H1 (cell line): ENCODE measurements at regions not wholly inside any gene's neighbourhood (a gene's known extent, or its start where the extent isn't known, plus 50 kb on each side); places are given as distances from the start of the nearest gene placed in this dataset.

Experiments used
- CTCF ChIA-PET: fragments of 300-600 bp; sonication (Branson Sonifier 250); formaldehyde crosslinking; loops from one replicate; lab custom pipeline; 2021; ENCODE audit not compliant: partially characterized antibody; lab: Charles Lee
- POLR2A ChIA-PET: fragments of 300-600 bp; sonication (Branson Sonifier 250); formaldehyde crosslinking; loops from one replicate; lab custom pipeline; 2021; ENCODE audit warnings: inconsistent platforms; ENCODE audit not compliant: partially characterized antibody; lab: Charles Lee
- DNase-seq, 2 experiments: peaks; one replicate each; pipeline versions ENCODE4 v3.0.0 to v3.0.0-alpha.2; 2010 to 2022; ENCODE audit warnings: low spot score in 2 of 2, low read depth in 1 of 2, mixed read lengths in 1 of 2
- FAIRE-seq: peaks from 2 replicates; lab custom pipeline; 2011; peaks lifted over from hg19 to GRCh38; lab: Jason Lieb, UNC
- H2AFZ ChIP-seq: 2 replicates; pipeline ENCODE4 v1.8.1; 2012; ENCODE audit warnings: low read length, inconsistent platforms
- H2AK5ac ChIP-seq: 2 replicates; pipeline ENCODE4 v1.6.1; 2013; ENCODE audit warnings: low read depth, low read length
- H2BK120ac ChIP-seq: replicated peaks from 2 replicates; pipeline ENCODE3; 2013; ENCODE audit warnings: low read depth, low read length, inconsistent platforms
- H2BK12ac ChIP-seq: 2 replicates; pipeline ENCODE4 v1.6.1; 2013; ENCODE audit warnings: low read depth, low read length
- H2BK15ac ChIP-seq: 2 replicates; pipeline ENCODE4 v1.6.1; 2013; ENCODE audit warnings: low read length
- H2BK20ac ChIP-seq: 2 replicates; pipeline ENCODE4 v1.6.1; 2013; ENCODE audit warnings: low read length
- H2BK5ac ChIP-seq: 2 replicates; pipeline ENCODE4 v1.6.1; 2013; ENCODE audit warnings: low read depth, low read length
- H3K14ac ChIP-seq: 2 replicates; pipeline ENCODE4 v1.6.1; 2013; ENCODE audit warnings: inconsistent platforms; ENCODE audit not compliant: insufficient read length
- H3K18ac ChIP-seq: 2 replicates; pipeline ENCODE4 v1.6.1; 2013; ENCODE audit warnings: low read length; ENCODE audit errors: extremely low read depth
- H3K23ac ChIP-seq: 2 replicates; pipeline ENCODE4 v1.6.1; 2013; ENCODE audit warnings: inconsistent platforms; ENCODE audit not compliant: insufficient read length
- H3K23me2 ChIP-seq: 2 replicates; pipeline ENCODE4 v1.6.1; 2013; ENCODE audit warnings: low read depth, low read length
- H3K27ac ChIP-seq: 2 replicates; pipeline ENCODE4 v1.6.1; 2011; ENCODE audit warnings: low read depth, low read length, inconsistent platforms
- H3K27me3 ChIP-seq, 4 experiments: replicated peaks in 1 of 4; 1 replicate in 1 of 4; 2 replicates in 3 of 4; pipeline versions ENCODE4 v1.6.1 to v1.8.1; 2011 to 2013; ENCODE audit warnings: low read length in 3 of 4, mild to moderate bottlenecking in 3 of 4, inconsistent platforms in 2 of 4, mixed read lengths in 2 of 4, moderate library complexity in 1 of 4; ENCODE audit not compliant: control insufficient read depth in 3 of 4, insufficient read depth in 3 of 4; ENCODE audit errors: extremely low read depth in 1 of 4
- H3K36me3 ChIP-seq, 4 experiments: 2 replicates each; pipeline versions ENCODE4 v1.6.1 to v1.8.1; 2011 to 2013; ENCODE audit warnings: mild to moderate bottlenecking in 4 of 4, low read length in 3 of 4, moderate library complexity in 2 of 4, control low read depth in 1 of 4, inconsistent platforms in 1 of 4; ENCODE audit not compliant: insufficient read depth in 4 of 4, control insufficient read depth in 2 of 4
- H3K4ac ChIP-seq: replicated peaks from 2 replicates; pipeline ENCODE3; 2013; ENCODE audit warnings: low read length, low read depth, mixed read lengths, inconsistent platforms; ENCODE audit not compliant: insufficient read length
- H3K4me1 ChIP-seq, 4 experiments: replicated peaks in 1 of 4; 1 replicate in 1 of 4; 2 replicates in 3 of 4; pipeline versions ENCODE4 v1.6.1 to v1.8.1; 2011 to 2013; ENCODE audit warnings: low read length in 3 of 4, inconsistent platforms in 2 of 4, mixed read lengths in 1 of 4; ENCODE audit not compliant: insufficient read depth in 4 of 4, control insufficient read depth in 3 of 4
- H3K4me2 ChIP-seq, 2 experiments: 2 replicates each; pipeline versions ENCODE4 v1.6.1 to v1.8.1; 2011 to 2013; ENCODE audit warnings: low read depth in 2 of 2, low read length in 2 of 2, control low read depth in 1 of 2, inconsistent platforms in 1 of 2, mild to moderate bottlenecking in 1 of 2; ENCODE audit not compliant: insufficient read depth in 1 of 2
- H3K4me3 ChIP-seq, 4 experiments: fragments of 200-600, 300-600 bp in 1 of 4; sonication (generic), shearing (Covaris generic), sonication (Bioruptor Twin) in 1 of 4; 2 replicates each; pipeline versions ENCODE4 v1.5.1 to v1.8.1; 2011 to 2016; ENCODE audit warnings: low read length in 4 of 4, low read depth in 3 of 4, control low read depth in 2 of 4, inconsistent platforms in 2 of 4, mild to moderate bottlenecking in 2 of 4, mixed read lengths in 1 of 4, moderate library complexity in 1 of 4; ENCODE audit not compliant: insufficient read depth in 2 of 4; ENCODE audit errors: extremely low read depth in 1 of 4
- H3K56ac ChIP-seq: replicated peaks from 2 replicates; pipeline ENCODE3; 2013; ENCODE audit warnings: low read depth, mild to moderate bottlenecking, mixed read lengths, low read length, inconsistent platforms; ENCODE audit not compliant: insufficient read length
- H3K79me1 ChIP-seq: 2 replicates; pipeline ENCODE4 v1.6.1; 2013; ENCODE audit warnings: low read depth, low read length, control low read depth
- H3K79me2 ChIP-seq, 2 experiments: 2 replicates each; pipeline versions ENCODE4 v1.6.1 to v1.8.1; 2012 to 2013; ENCODE audit warnings: low read length in 2 of 2, mild to moderate bottlenecking in 2 of 2, inconsistent platforms in 1 of 2; ENCODE audit not compliant: insufficient read depth in 2 of 2, control insufficient read depth in 1 of 2
- H3K9ac ChIP-seq, 4 experiments: replicated peaks in 1 of 4; 1 replicate in 1 of 4; 2 replicates in 3 of 4; pipeline versions ENCODE4 v1.6.1 to v1.8.1; 2011 to 2013; ENCODE audit warnings: low read depth in 3 of 4, low read length in 3 of 4, control low read depth in 2 of 4, mild to moderate bottlenecking in 2 of 4, moderate library complexity in 2 of 4, inconsistent platforms in 1 of 4; ENCODE audit errors: extremely low read depth in 1 of 4
- H3K9me3 ChIP-seq, 2 experiments: 2 replicates each; pipeline versions ENCODE4 v1.6.1 to v1.8.1; 2012 to 2013; ENCODE audit warnings: mild to moderate bottlenecking in 2 of 2, moderate library complexity in 2 of 2, control low read depth in 1 of 2, inconsistent platforms in 1 of 2, low read depth in 1 of 2, low read length in 1 of 2, mixed read lengths in 1 of 2; ENCODE audit not compliant: insufficient read depth in 2 of 2
- H4K20me1 ChIP-seq, 2 experiments: replicated peaks in 1 of 2; 2 replicates each; pipeline versions ENCODE3 to v1.8.1; 2011 to 2013; ENCODE audit warnings: inconsistent platforms in 2 of 2, low read length in 2 of 2, mild to moderate bottlenecking in 1 of 2; ENCODE audit not compliant: insufficient read depth in 2 of 2, control insufficient read depth in 1 of 2
- H4K5ac ChIP-seq: 2 replicates; pipeline ENCODE4 v1.6.1; 2013; ENCODE audit warnings: low read length, low read depth, mixed read lengths, inconsistent platforms; ENCODE audit not compliant: insufficient read length
- H4K8ac ChIP-seq: 2 replicates; pipeline ENCODE4 v1.8.0; 2013; ENCODE audit warnings: mild to moderate bottlenecking, moderate library complexity, low read length, inconsistent platforms; ENCODE audit not compliant: insufficient read depth; ENCODE audit errors: extremely low read depth
- H4K91ac ChIP-seq: replicated peaks from 2 replicates; pipeline ENCODE3; 2013; ENCODE audit warnings: low read length, mixed read lengths, inconsistent platforms; ENCODE audit not compliant: insufficient read length
- CBX8 ChIP-seq: fragments of 300-800, 300-1000 bp; sonication (generic); IDR thresholded peaks from 2 replicates; pipeline ENCODE4 v1.7.1; 2016; ENCODE audit warnings: low read depth, low read length, borderline replicate concordance
- CHD1 ChIP-seq: IDR thresholded peaks from 2 replicates; pipeline ENCODE4 v1.6.1; 2012; ENCODE audit warnings: low read depth, low read length, improper control_type of control experiment
- GTF2F1 ChIP-seq: IDR thresholded peaks from 2 replicates; pipeline ENCODE4 v1.6.1; 2012; ENCODE audit warnings: low read depth, low read length, improper control_type of control experiment, borderline replicate concordance
- JUND ChIP-seq: IDR thresholded peaks from 2 replicates; pipeline ENCODE4 v1.6.1; 2011; ENCODE audit warnings: mild to moderate bottlenecking, improper control_type of control experiment, low read length
- KDM1A ChIP-seq: fragments of 200-600, 300-600 bp; sonication (generic); IDR thresholded peaks from 2 replicates; pipeline ENCODE4 v1.7.1; 2016; ENCODE audit warnings: mild to moderate bottlenecking, low read length, borderline replicate concordance
- KDM4A ChIP-seq: IDR thresholded peaks from one replicate; pipeline ENCODE4 v1.7.1; 2012; ENCODE audit warnings: low read depth, mild to moderate bottlenecking, moderate library complexity, low read length, inconsistent platforms; ENCODE audit not compliant: severe bottlenecking
- NANOG ChIP-seq: IDR thresholded peaks from 2 replicates; pipeline ENCODE4 v1.6.1; 2011; ENCODE audit warnings: low read length, low read depth, mild to moderate bottlenecking, inconsistent platforms; ENCODE audit not compliant: insufficient read depth, poor library complexity, severe bottlenecking
- POLR2AphosphoS5 ChIP-seq: IDR thresholded peaks from 2 replicates; pipeline ENCODE4 v1.6.1; 2011; ENCODE audit warnings: low read depth, low read length
- RAD21 ChIP-seq, 2 experiments: IDR thresholded peaks in 1 of 2; conservative IDR thresholded peaks in 1 of 2; 2 replicates each; pipeline ENCODE4 v1.6.1; 2011; ENCODE audit warnings: low read depth in 2 of 2, low read length in 2 of 2, improper control_type of control experiment in 1 of 2, inconsistent platforms in 1 of 2, mild to moderate bottlenecking in 1 of 2, moderate library complexity in 1 of 2
- RBBP5 ChIP-seq: IDR thresholded peaks from 2 replicates; pipeline ENCODE4 v1.7.1; 2012; ENCODE audit warnings: low read depth, mild to moderate bottlenecking, inconsistent platforms, low read length, moderate library complexity, borderline replicate concordance
- SIRT6 ChIP-seq: IDR thresholded peaks from one replicate; pipeline ENCODE4 v1.7.1; 2012; ENCODE audit warnings: low read length, inconsistent platforms
- SP2 ChIP-seq: IDR thresholded peaks from 2 replicates; pipeline ENCODE4 v1.6.1; 2012; ENCODE audit warnings: mild to moderate bottlenecking, low read length, inconsistent platforms
- WGBS, 2 experiments: shearing (Covaris generic) in 1 of 2; methylation state at CpG; one replicate each; pipeline versions ENCODE4 v1.1.6 to v1.1.7; 2013 to 2015; ENCODE audit warnings: low lambda C conversion rate in 2 of 2, mixed read lengths in 2 of 2, inconsistent platforms in 1 of 2, low coverage in 1 of 2, missing lambda C conversion rate in 1 of 2; ENCODE audit not compliant: insufficient replicate concordance in 2 of 2, insufficient coverage in 1 of 2, insufficient read length in 1 of 2; ENCODE audit errors: extremely low coverage in 1 of 2, missing lambda C conversion rate in 1 of 2; 5-methylcytosine and 5-hydroxymethylcytosine counted together
- TF ChIP-seq, protein P1 (sequence below): IDR thresholded peaks from 2 replicates; pipeline ENCODE4 v1.6.1; 2011; ENCODE audit warnings: low read length, improper control_type of control experiment

DNA sequence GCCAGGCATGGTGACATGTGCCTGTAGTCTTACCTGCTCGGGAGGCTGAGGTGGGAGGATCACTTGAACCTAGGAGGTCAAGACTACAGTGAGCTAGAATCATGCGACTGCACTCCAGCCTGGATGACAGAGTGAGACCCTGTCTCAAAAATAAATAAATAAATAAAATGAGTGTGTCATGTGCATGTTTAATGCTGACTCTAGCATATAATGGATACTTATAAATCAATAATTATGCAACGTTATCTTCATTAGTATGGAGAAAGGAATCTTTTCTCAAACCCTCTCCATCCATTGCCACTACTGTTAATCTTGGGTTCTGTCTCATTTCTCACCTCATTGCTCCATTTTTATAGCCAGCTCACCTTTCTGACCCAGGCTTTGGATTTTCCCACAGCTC, 189.5 kb upstream of the RPL34 start:
- no peak overlapping the region for H3K23ac ChIP-seq
- H3K4me3 ChIP-seq = no peak overlapping the region
- H2BK120ac ChIP-seq = no peak overlapping the region
- no peak overlapping the region for H2AK5ac ChIP-seq
- no peak overlapping the region for H3K27ac ChIP-seq
- no peak overlapping the region for H3K4me2 ChIP-seq
- H3K79me2 ChIP-seq = no peaks in the 10 kb centered on the region
- 93% methylated on average over 3 of the region's 3 CpGs; no CpG with 5 or more reads in 1 of the 2 experiments for WGBS, 2 experiments
- H2AFZ ChIP-seq = no peak overlapping the region
- H3K4me1 ChIP-seq = no peaks in the 10 kb centered on the region
- no peak overlapping the region for H2BK12ac ChIP-seq
- H3K79me1 ChIP-seq = no peaks in the 10 kb centered on the region
- H3K4ac ChIP-seq = no peak overlapping the region
- no peak overlapping the region for H3K9ac ChIP-seq
- CTCF ChIA-PET = interaction anchor here (0.6 to 1.3 kb wide), 2 partner anchors 62 to 347 kb away, joined by 5 read pairs; no protein-coding TSS in a partner anchor
- H3K56ac ChIP-seq = no peak overlapping the region
- no peak overlapping the region for H2BK15ac ChIP-seq
- POLR2A ChIA-PET = no interaction called here
- H3K36me3 ChIP-seq = no peaks in the 10 kb centered on the region
- H4K8ac ChIP-seq = no peak overlapping the region
- H4K5ac ChIP-seq = no peak overlapping the region
- no peak overlapping the region for H2BK20ac ChIP-seq
- no peaks in the 10 kb centered on the region for H3K27me3 ChIP-seq
- no peaks in the 10 kb centered on the region for H3K23me2 ChIP-seq
- no peak overlapping the region for H4K91ac ChIP-seq
- H2BK5ac ChIP-seq = no peak overlapping the region
- H3K9me3 ChIP-seq = no peaks in the 10 kb centered on the region; a peak in 1 of 4 replicates
- H3K18ac ChIP-seq = no peak overlapping the region
- no peak overlapping the region for H3K14ac ChIP-seq
- H4K20me1 ChIP-seq = no peaks in the 10 kb centered on the region
- FAIRE-seq (no peak), DNase-seq (no peak)
- TF ChIP-seq SP2 (no peak), KDM1A (no peak), GTF2F1 (no peak), JUND (no peak), RAD21 (IDR thresholded peaks at IDR 0.05 in 1 of 2, conservative IDR thresholded peaks at IDR 0.05 in 1 of 2; ENCODE audit: low read depth in 2 of 2, low read length in 2 of 2) (no peak), RBBP5 (no peak), SIRT6 (no peak), CBX8 (no peak), POLR2AphosphoS5 (no peak), CHD1 (no peak), NANOG (no peak), KDM4A (no peak)
- TF ChIP-seq, protein P1, sequence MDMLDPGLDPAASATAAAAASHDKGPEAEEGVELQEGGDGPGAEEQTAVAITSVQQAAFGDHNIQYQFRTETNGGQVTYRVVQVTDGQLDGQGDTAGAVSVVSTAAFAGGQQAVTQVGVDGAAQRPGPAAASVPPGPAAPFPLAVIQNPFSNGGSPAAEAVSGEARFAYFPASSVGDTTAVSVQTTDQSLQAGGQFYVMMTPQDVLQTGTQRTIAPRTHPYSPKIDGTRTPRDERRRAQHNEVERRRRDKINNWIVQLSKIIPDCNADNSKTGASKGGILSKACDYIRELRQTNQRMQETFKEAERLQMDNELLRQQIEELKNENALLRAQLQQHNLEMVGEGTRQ = no peak
